ENCODE measurements at regions not wholly inside any gene's neighbourhood (a gene's known extent, or its start where the extent isn't known, plus 50 kb on each side); places are given as distances from the start of the nearest gene placed in this dataset.

DNA sequence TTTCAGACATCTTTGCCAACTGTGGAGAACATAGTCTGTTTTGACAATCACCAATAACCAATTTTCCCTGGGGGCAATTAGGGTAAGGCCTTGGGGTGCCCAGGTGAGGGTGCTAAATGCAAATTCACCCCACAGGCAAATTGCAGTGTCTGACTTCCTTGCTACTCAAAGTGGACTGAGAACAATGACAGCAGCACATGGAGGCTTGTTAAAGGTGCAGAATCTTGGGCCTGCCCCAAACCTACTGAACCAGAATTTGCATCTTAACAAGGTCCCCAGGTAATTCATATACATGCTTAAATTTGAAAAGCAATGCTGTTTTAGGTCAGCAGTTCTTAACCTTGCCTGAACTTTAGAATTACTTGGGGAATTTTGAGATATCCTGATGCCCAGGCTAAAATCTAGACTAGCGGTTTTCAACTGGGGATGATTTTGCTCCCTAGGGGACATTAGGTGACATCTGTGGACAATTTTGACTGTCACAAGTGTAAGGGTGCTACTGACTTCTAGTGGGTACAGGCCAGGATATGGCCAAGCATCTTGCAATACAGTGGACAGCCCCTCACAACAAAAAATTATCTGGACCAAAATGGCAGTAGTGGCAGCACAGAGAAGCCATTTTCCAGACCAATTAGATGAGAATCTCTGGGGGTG is 80.2 kb upstream of the GCFC2 start:
- H3K4me1 ChIP-seq (ENCODE audit: insufficient read depth, low read length) = no peaks in the 10 kb centered on the region
- Mint-ChIP-seq H3K9me3 (no peaks in the 10 kb centered on the region), H3K27me3 (no peaks in the 10 kb centered on the region), H3K4me3 (no peak overlapping the region), H3K36me3 (ENCODE audit: low read depth) (no peaks in the 10 kb centered on the region), H3K4me1 (ENCODE audit: low read depth) (no peaks in the 10 kb centered on the region), H3K27ac (no peak overlapping the region)
- H3K9me3 ChIP-seq (ENCODE audit: control insufficient read depth in 1 of 2, insufficient read depth in 1 of 2, low read length in 2 of 2) = no peaks in the 10 kb centered on the region
- no peaks in the 10 kb centered on the region for H3K27me3 ChIP-seq (ENCODE audit: control insufficient read depth in 1 of 2, insufficient read depth in 2 of 2, low read length in 2 of 2)
- POLR2A ChIA-PET = no interaction called here
- intact Hi-C loops (cut with DNase I, micrococcal nuclease) = no loop called here
- H3K36me3 ChIP-seq (ENCODE audit: insufficient read depth, low read length) = no peaks in the 10 kb centered on the region
- TF ChIP-seq, protein P1, sequence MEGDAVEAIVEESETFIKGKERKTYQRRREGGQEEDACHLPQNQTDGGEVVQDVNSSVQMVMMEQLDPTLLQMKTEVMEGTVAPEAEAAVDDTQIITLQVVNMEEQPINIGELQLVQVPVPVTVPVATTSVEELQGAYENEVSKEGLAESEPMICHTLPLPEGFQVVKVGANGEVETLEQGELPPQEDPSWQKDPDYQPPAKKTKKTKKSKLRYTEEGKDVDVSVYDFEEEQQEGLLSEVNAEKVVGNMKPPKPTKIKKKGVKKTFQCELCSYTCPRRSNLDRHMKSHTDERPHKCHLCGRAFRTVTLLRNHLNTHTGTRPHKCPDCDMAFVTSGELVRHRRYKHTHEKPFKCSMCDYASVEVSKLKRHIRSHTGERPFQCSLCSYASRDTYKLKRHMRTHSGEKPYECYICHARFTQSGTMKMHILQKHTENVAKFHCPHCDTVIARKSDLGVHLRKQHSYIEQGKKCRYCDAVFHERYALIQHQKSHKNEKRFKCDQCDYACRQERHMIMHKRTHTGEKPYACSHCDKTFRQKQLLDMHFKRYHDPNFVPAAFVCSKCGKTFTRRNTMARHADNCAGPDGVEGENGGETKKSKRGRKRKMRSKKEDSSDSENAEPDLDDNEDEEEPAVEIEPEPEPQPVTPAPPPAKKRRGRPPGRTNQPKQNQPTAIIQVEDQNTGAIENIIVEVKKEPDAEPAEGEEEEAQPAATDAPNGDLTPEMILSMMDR (IDR thresholded peaks at IDR 0.05) = no peak
- ATAC-seq (ENCODE audit: poor library complexity) (no peak), DNase-seq (no peak)
- H3K4me3 ChIP-seq (ENCODE audit: low read length) = no peak overlapping the region
- CTCF ChIA-PET = no interaction called here
- no peak overlapping the region for H3K27ac ChIP-seq (ENCODE audit: low read depth in 1 of 2, low read length in 2 of 2)

DNA sequence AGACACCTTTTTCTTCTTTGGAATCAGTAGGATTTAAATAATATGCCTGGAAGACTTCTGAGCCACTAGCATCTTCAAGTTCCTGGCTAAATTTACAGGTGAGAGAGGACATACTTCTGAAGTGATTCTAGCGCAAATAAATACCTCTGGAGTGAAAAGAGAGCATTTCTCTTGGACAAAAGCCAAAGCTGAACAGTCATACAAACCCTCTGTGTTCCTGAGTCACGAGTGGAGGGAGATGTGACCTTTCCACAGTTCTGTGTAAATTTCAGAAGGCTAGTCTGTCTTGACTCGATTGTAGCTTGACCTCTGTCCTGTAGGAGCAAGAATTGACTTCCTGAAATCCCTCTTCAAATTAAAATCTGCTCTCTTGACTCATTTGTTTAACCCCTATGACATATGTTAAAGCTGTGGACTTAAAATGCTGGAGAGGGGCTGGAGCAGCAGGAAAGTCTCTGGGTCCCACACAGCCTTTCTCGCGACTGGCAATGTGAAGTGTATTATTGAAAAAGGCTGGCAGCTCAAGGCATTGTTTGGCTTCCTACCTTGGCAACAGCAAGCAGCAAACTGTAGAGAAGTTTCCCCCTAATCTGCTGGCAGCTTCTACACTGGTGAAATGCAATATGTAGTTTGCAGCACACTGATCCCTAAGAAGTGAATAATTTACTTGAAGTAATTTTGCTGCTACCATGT is 79.6 kb upstream of the GCFC2 start:
- no peaks in the 10 kb centered on the region for H3K4me1 Mint-ChIP-seq (ENCODE audit: low read depth)
- H3K4me3 Mint-ChIP-seq = no peak overlapping the region
- no peaks in the 10 kb centered on the region for H3K27me3 ChIP-seq (ENCODE audit: control insufficient read depth in 1 of 2, insufficient read depth in 2 of 2, low read length in 2 of 2)
- ATAC-seq (ENCODE audit: poor library complexity) (no peak), DNase-seq (no peak)
- H3K36me3 Mint-ChIP-seq (ENCODE audit: low read depth) = no peaks in the 10 kb centered on the region
- H3K27ac ChIP-seq (ENCODE audit: low read depth in 1 of 2, low read length in 2 of 2) = no peak overlapping the region
- intact Hi-C loops (cut with DNase I, micrococcal nuclease) = no loop called here
- TF ChIP-seq, protein P1 (IDR thresholded peaks at IDR 0.05) = no peak
- H3K9me3 Mint-ChIP-seq = no peaks in the 10 kb centered on the region
- no peak overlapping the region for H3K4me3 ChIP-seq (ENCODE audit: low read length)
- H3K27me3 Mint-ChIP-seq = peaks cover 4% of the 10 kb centered on the region
- H3K4me1 ChIP-seq (ENCODE audit: insufficient read depth, low read length) = no peaks in the 10 kb centered on the region
- POLR2A ChIA-PET = no interaction called here
- no peaks in the 10 kb centered on the region for H3K36me3 ChIP-seq (ENCODE audit: insufficient read depth, low read length)
- no peak overlapping the region for H3K27ac Mint-ChIP-seq
- H3K9me3 ChIP-seq (ENCODE audit: control insufficient read depth in 1 of 2, insufficient read depth in 1 of 2, low read length in 2 of 2) = no peaks in the 10 kb centered on the region
- CTCF ChIA-PET = no interaction called here

DNA sequence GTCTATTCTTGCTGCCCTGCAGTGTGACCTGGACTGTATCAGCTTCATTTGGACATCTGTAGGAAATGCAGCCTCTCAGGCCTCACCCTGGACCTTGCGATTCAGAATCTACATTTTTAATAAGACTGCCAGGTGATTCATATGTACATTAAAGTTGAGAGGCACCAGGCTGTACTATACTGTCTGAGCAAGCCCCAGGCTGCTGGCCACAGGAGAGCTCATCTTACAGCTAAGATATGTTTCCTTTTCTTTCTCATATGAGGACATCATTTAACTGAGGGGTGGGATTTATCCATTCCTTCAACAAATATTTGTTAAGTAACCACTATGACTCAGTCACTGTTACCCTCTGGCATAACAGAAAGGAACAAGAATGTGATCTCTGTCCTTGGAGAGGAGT is 78.2 kb upstream of the GCFC2 start:
- POLR2A ChIA-PET = no interaction called here
- Mint-ChIP-seq H3K4me3 (no peak overlapping the region), H3K27me3 (peaks cover 4% of the 10 kb centered on the region), H3K9me3 (no peaks in the 10 kb centered on the region), H3K36me3 (ENCODE audit: low read depth) (no peaks in the 10 kb centered on the region), H3K4me1 (ENCODE audit: low read depth) (no peaks in the 10 kb centered on the region), H3K27ac (no peak overlapping the region)
- H3K4me3 ChIP-seq (ENCODE audit: low read length) = no peak overlapping the region
- no peaks in the 10 kb centered on the region for H3K36me3 ChIP-seq (ENCODE audit: insufficient read depth, low read length)
- CTCF ChIA-PET = no interaction called here
- DNase-seq = no peak
- H3K27me3 ChIP-seq (ENCODE audit: control insufficient read depth in 1 of 2, insufficient read depth in 2 of 2, low read length in 2 of 2) = no peaks in the 10 kb centered on the region
- no peaks in the 10 kb centered on the region for H3K4me1 ChIP-seq (ENCODE audit: insufficient read depth, low read length)
- TF ChIP-seq, protein P1 (IDR thresholded peaks at IDR 0.05) = no peak
- H3K27ac ChIP-seq (ENCODE audit: low read depth in 1 of 2, low read length in 2 of 2) = no peak overlapping the region
- intact Hi-C loops (cut with DNase I, micrococcal nuclease) = no loop called here
- H3K9me3 ChIP-seq (ENCODE audit: control insufficient read depth in 1 of 2, insufficient read depth in 1 of 2, low read length in 2 of 2) = no peaks in the 10 kb centered on the region
- ATAC-seq (ENCODE audit: poor library complexity) = no peak
